BJ (cell line): ENCODE measurements at regions not wholly inside any gene's neighbourhood (a gene's known extent, or its start where the extent isn't known, plus 50 kb on each side); places are given as distances from the start of the nearest gene placed in this dataset.

ENCODE experiments used
- CTCF ChIA-PET: fragments of 350-600 bp; formaldehyde crosslinking; extraction: SDS; loops from one replicate; lab custom pipeline; 2021; ENCODE audit warnings: antibody characterized with exemption, inconsistent platforms; lab: Yijun Ruan, JAX
- POLR2A ChIA-PET: fragments of 300-600 bp; sonication (Branson Sonifier 250); formaldehyde crosslinking; extraction: SDS; loops from one replicate; lab custom pipeline; 2021; ENCODE audit warnings: antibody characterized with exemption; lab: Charles Lee
- DNase-seq: peaks from one replicate; pipeline ENCODE4 v3.0.0-alpha.2; 2011; ENCODE audit warnings: low read depth
- H3K27me3 ChIP-seq: 2 replicates; pipeline ENCODE4 v1.6.0; 2011; ENCODE audit warnings: low read length; ENCODE audit not compliant: control insufficient read depth, insufficient read depth
- H3K36me3 ChIP-seq: 2 replicates; pipeline ENCODE4 v1.5.1; 2011; ENCODE audit warnings: low read length; ENCODE audit not compliant: control insufficient read depth, insufficient read depth
- H3K4me3 ChIP-seq: 2 replicates; pipeline ENCODE4 v1.5.1; 2011; ENCODE audit warnings: low read depth, mild to moderate bottlenecking, control low read depth, low read length
- TF ChIP-seq, protein P1 (sequence below): IDR thresholded peaks from 2 replicates; pipeline ENCODE4 v1.5.1; 2011; ENCODE audit warnings: low read depth, mild to moderate bottlenecking, control low read depth, inconsistent platforms, low read length, moderate library complexity; ENCODE audit not compliant: insufficient read depth

DNA sequence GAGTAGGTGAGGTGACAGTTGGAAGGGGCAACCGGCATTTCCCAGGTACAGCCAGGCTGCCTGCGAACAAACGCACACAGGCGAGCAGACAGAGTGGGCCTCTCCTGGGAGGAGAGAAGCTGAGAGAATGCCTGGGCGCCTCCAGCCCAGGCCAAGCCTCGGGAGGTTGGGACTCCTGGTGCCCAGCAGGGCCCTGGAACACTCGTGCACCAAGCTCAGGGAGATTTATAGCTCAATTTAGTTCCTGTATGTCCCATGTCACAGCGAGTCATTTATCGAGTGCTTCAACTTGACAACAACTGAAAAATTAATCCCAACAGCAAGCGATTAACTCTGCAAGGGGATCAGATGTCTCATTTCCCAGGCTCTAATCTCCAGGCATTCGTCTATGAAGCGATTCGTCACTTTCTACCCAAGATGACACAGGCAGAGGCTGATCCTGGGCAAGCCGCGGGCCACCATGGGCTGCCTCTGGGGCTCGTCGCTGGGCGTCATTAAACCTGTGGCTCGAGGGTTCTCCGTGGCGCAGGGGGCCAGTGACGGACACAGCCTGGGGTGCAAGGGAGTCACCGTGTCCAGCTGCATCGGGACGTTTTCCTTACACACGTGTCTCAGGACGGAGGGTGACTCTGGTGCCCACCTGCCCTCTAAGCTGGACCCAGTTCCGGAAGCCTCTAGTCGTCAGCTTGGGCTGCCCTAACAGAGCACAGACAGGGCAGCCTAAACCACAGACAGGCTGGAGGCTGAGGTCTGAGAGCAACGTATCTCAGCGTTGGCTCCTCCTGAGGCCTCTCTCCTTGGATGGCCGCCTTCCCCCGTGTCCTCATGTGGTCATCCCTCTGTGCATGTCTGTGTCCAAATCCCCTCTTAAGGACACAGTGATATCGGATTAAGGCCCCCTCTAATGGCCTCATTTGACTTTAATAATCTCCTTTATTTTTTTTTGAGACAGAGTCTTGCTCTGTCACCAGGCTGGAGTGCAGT, 154.1 kb downstream of the CTTN start:
- H3K4me3 ChIP-seq: no peak overlapping the region
- no peak for DNase-seq
- H3K36me3 ChIP-seq: no peaks in the 10 kb centered on the region
- ChIA-PET POLR2A (no interaction called here), CTCF (no interaction called here)
- TF ChIP-seq, protein P1, sequence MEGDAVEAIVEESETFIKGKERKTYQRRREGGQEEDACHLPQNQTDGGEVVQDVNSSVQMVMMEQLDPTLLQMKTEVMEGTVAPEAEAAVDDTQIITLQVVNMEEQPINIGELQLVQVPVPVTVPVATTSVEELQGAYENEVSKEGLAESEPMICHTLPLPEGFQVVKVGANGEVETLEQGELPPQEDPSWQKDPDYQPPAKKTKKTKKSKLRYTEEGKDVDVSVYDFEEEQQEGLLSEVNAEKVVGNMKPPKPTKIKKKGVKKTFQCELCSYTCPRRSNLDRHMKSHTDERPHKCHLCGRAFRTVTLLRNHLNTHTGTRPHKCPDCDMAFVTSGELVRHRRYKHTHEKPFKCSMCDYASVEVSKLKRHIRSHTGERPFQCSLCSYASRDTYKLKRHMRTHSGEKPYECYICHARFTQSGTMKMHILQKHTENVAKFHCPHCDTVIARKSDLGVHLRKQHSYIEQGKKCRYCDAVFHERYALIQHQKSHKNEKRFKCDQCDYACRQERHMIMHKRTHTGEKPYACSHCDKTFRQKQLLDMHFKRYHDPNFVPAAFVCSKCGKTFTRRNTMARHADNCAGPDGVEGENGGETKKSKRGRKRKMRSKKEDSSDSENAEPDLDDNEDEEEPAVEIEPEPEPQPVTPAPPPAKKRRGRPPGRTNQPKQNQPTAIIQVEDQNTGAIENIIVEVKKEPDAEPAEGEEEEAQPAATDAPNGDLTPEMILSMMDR: no peak
- H3K27me3 ChIP-seq: no peaks in the 10 kb centered on the region

DNA sequence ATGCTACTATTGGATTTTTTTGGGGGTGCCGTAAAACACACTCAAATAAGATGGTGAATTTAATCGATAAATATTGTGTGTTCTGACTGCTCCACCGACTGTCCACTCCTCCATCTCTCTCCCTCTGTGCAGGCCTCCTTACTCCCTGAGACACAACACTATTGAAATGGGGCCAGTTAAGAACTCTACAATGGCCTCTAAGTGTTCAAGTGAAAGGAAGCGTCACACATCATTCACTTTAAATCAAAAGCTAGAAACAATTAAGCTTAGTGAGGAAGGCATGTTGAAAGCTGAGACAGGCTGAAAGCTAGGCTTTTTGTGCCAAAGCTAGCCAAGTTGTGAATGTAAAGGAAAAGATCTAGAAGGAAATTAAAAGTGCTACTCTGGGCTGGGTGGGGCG, 156.7 kb downstream of the CTTN start:
- POLR2A ChIA-PET: no interaction called here
- TF ChIP-seq, protein P1: no peak
- Histone ChIP-seq H3K4me3 (no peak overlapping the region), H3K36me3 (no peaks in the 10 kb centered on the region), H3K27me3 (no peaks in the 10 kb centered on the region)
- CTCF ChIA-PET: no interaction called here
- no peak for DNase-seq

DNA sequence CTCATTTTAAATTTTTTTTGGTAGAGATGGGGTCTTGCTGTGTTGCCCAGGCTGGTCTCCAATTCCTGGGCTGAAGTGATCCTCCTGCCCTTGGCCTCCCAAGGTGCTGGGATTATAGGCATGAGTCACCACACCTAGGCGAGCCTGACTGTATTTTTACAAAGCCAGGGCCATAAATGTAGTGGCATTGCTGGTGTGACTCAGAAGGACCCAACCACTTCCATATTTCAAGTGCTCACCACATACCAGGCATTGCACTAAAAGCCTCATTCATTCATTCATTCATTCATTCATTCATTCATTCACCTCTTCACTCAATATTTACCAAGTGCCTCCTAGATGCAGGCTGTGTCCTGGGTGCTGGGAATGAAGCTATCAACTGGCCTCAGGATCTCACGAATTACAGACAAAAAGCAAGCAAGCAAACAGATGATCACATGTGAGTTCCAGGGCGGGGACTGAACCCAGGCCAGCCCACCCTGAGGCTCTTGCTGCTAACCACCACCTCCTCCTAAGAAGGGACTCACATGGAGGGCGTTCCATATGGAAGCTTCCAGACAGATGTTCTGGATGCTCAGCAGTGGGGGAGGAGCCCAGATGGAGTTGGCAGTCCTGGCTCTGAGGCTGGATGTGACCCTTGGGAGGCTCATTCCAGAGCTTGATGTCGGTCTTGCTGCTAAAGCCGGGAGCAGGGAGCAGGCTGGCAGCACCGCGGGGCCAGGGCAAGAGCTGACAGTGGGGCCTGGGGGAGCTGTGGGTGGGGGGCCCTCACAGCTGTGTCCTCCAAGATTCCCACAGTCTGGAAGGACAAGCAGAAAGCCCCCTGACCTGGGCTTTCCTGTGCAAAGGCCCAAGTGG, 158.8 kb downstream of the CTTN start:
- ChIA-PET CTCF (interaction anchor here (1.0 to 1.2 kb wide), 2 partner anchors 10 to 11 kb away, joined by 3 read pairs; no protein-coding TSS in a partner anchor), POLR2A (no interaction called here)
- no peaks in the 10 kb centered on the region for H3K27me3 ChIP-seq
- H3K36me3 ChIP-seq: no peaks in the 10 kb centered on the region
- TF ChIP-seq, protein P1: no peak
- DNase-seq: no peak
- H3K4me3 ChIP-seq: no peak overlapping the region

DNA sequence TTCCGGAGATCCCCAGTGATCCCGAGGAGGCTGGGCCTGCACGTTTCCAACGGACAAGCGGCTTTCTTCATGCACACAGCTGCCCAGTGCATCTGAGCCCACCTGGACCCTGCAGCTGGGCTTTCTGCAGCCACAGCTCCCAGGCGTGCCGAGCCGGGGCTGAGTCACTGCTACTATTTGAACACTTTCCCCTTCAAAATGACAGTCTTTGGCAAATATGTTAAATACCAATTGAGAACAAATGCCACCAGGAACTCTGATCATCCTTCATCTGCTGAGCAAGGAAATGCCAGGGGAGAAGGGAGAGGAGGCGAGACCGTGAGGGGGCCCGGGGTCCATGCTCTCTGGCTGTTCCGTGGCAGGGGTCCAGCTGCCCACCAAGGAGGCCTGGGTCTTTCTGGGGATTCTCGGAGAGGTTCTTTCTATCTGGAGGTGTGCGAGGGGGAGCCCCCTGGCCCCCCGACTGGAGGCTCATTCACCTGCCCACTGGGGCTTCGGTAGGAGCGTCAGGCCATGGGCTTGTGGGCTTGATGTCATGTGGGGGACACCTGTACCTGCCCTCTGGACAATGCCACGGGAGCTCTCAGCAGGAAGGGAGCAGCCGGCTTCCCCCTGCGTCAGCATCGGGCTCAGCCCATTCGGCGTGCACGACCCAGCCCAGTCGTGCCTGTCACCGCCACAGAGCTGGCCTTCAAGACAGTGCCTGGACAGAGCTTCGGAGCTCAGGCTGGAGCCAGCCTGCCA, 159.6 kb downstream of the CTTN start:
- TF ChIP-seq, protein P1: no peak
- DNase-seq: no peak
- H3K36me3 ChIP-seq: no peaks in the 10 kb centered on the region
- ChIA-PET POLR2A (no interaction called here), CTCF (interaction anchor here (1.0 to 2.0 kb wide), 2 partner anchors 10 to 11 kb away, joined by 3 to 5 read pairs; no protein-coding TSS in a partner anchor)
- no peaks in the 10 kb centered on the region for H3K27me3 ChIP-seq
- H3K4me3 ChIP-seq: no peak overlapping the region
